GM21526 (cell line): ENCODE measurements at regions not wholly inside any gene's neighbourhood (a gene's known extent, or its start where the extent isn't known, plus 50 kb on each side); places are given as distances from the start of the nearest gene placed in this dataset.
A peak's percentile ranks its signal among the peaks of the same experiment; 100 is the strongest.

Experiments used
- ATAC-seq: cut with Tn5 transposase; IDR thresholded peaks from one replicate; pipeline ENCODE4 v1.9.1; 2021; ENCODE audit warnings: moderate library complexity; ENCODE audit not compliant: unreplicated experiment, low FRiP score

- ATAC-seq, result no peak
These were observed 117.4 kb downstream of the SUCNR1 start for GRCh38 chr3:151990696-151991376.

- ATAC-seq, result no peak
These were observed 119.0 kb downstream of the SUCNR1 start for GRCh38 chr3:151992326-151993041.

GRCh38 chr3:151995091-151995490 is 121.6 kb downstream of the SUCNR1 start:
- no peak for ATAC-seq

- ATAC-seq, result no peak
These were observed 125.3 kb downstream of the SUCNR1 start for GRCh38 chr3:151998744-151999143.

GRCh38 chr3:151999936-152000335 is 126.5 kb downstream of the SUCNR1 start:
- no peak for ATAC-seq

GRCh38 chr3:152011812-152012735 is 138.6 kb downstream of the SUCNR1 start:
- no peak for ATAC-seq

- ATAC-seq, result no peak
These were observed 146.1 kb downstream of the SUCNR1 start for GRCh38 chr3:152019508-152019907.

GRCh38 chr3:152021951-152022461 is 148.6 kb downstream of the SUCNR1 start:
- ATAC-seq, result no peak

GRCh38 chr3:152026033-152026556 is 152.7 kb downstream of the SUCNR1 start:
- no peak for ATAC-seq

GRCh38 chr3:152030320-152030719 is 156.9 kb downstream of the SUCNR1 start:
- no peak for ATAC-seq

- no peak for ATAC-seq
These were observed 157.9 kb downstream of the SUCNR1 start for GRCh38 chr3:152031321-152031720.

- ATAC-seq, result no peak
These were observed 163.9 kb downstream of the SUCNR1 start for GRCh38 chr3:152037297-152037696.

GRCh38 chr3:152037953-152038352 is 164.5 kb downstream of the SUCNR1 start:
- ATAC-seq, result no peak

- ATAC-seq, result no peak
These were observed 165.0 kb downstream of the SUCNR1 start for GRCh38 chr3:152038490-152038889.

GRCh38 chr3:152039887-152040286 is 166.4 kb downstream of the SUCNR1 start:
- ATAC-seq, result peak; percentile 98

- ATAC-seq, result no peak
These were observed 166.9 kb downstream of the SUCNR1 start for GRCh38 chr3:152040319-152040718.

- no peak for ATAC-seq
These were observed 170.2 kb downstream of the SUCNR1 start for GRCh38 chr3:152043620-152044019.

GRCh38 chr3:152046280-152046679 is 172.8 kb downstream of the SUCNR1 start:
- no peak for ATAC-seq

GRCh38 chr3:152047465-152047864 is 174.0 kb downstream of the SUCNR1 start:
- ATAC-seq, result no peak

- ATAC-seq, result no peak
These were observed 175.4 kb downstream of the SUCNR1 start for GRCh38 chr3:152048831-152049230.

- ATAC-seq, result no peak
These were observed 177.5 kb downstream of the SUCNR1 start for GRCh38 chr3:152050903-152051302.
